ENCODE measurements at regions not wholly inside any gene's neighbourhood (a gene's known extent, or its start where the extent isn't known, plus 50 kb on each side); places are given as distances from the start of the nearest gene placed in this dataset.
A peak's percentile ranks its signal among the peaks of the same experiment; 100 is the strongest.

- Mint-ChIP-seq H3K9me3 (no peaks in the 10 kb centered on the region), H3K27ac (ENCODE audit: unreplicated experiment) (no peak overlapping the region)
These were observed 135.8 kb upstream of the NECTIN1 start for GRCh38 chr11:119864836-119865235.

DNA sequence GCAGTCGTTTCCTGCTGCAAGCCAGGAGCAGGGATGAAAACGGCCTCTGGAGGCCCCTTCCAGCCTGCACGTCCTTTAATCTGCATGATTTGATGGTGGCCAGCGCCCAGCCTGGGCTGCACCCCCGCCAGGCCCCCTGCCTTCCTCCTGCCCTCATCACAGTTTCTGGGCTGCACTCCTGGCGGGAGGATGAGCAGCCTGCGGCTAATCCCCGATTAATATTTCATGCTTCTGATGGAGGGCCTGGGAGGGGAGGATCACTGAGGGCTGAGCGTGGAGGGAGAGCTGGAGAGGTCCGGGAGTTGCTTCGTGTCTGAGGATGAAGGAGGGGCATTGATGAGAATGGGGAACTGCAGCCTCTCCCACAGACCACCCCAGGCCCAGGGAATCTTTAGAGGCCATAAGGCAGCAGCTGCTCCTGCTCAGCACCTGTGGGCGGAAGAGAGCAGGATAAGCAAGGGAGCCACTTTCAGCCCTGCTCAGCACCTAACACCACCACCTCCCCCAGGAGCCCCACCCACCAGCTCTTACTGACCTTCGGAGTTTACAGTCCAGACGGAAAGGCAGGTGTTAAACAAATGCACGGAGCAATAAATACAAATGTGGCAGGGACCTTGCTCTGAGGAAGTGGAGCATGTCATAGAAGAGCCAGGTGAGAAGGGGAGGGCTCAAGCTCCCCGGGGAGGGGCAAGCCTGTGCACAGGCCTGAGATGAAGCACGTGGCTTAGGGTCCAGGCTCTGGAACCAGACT lies 135.0 kb upstream of the NECTIN1 start:
- H3K27me3 Mint-ChIP-seq (ENCODE audit: low read depth), result peaks cover 28% of the 10 kb centered on the region
- peak overlapping the region; percentile 3 for H3K27ac Mint-ChIP-seq (ENCODE audit: unreplicated experiment)
- H3K9me3 Mint-ChIP-seq, result no peaks in the 10 kb centered on the region
- H3K4me1 Mint-ChIP-seq, result no peaks in the 10 kb centered on the region
- no peak overlapping the region for H3K4me3 Mint-ChIP-seq
- H3K36me3 Mint-ChIP-seq (ENCODE audit: low read depth), result no peaks in the 10 kb centered on the region
- TF ChIP-seq CTCF (conservative IDR thresholded peaks at IDR 0.05), result no peak
- no peak for DNase-seq (ENCODE audit: low read depth, low spot score)

More at GRCh38 chr11:119864836-119865235, 135.8 kb upstream of the NECTIN1 start:
- no peaks in the 10 kb centered on the region for H3K4me1 Mint-ChIP-seq
- no peak overlapping the region for H3K4me3 Mint-ChIP-seq
- peaks cover 28% of the 10 kb centered on the region for H3K27me3 Mint-ChIP-seq (ENCODE audit: low read depth)
- DNase-seq (ENCODE audit: low read depth, low spot score), result no peak
- H3K36me3 Mint-ChIP-seq (ENCODE audit: low read depth), result no peaks in the 10 kb centered on the region
- TF ChIP-seq CTCF (conservative IDR thresholded peaks at IDR 0.05), result no peak

DNA sequence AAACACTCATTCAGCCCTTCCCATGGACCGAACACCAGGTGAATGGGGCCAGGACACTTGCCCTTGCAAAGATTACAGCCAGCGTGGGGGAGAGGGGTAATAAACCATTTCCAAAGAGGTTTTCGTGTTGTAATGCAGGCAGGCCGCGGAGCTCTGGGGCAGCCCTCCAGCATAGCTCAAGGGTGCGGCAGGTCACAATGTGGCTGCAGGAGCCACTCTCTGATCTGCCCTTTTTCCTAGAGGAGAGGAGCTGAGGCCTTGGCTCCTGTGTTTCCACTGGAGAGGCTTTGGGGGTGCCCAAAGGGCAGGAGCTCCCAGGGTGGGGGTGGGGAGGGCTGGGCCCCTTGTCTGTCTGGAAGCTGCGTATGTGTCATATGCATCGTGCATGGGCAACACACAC lies 134.2 kb upstream of the NECTIN1 start:
- Mint-ChIP-seq H3K36me3 (ENCODE audit: low read depth) (no peaks in the 10 kb centered on the region), H3K9me3 (no peaks in the 10 kb centered on the region), H3K4me3 (no peak overlapping the region), H3K4me1 (no peaks in the 10 kb centered on the region), H3K27me3 (ENCODE audit: low read depth) (peaks cover 28% of the 10 kb centered on the region), H3K27ac (ENCODE audit: unreplicated experiment) (no peak overlapping the region)
- no peak for TF ChIP-seq CTCF (conservative IDR thresholded peaks at IDR 0.05)
- no peak for DNase-seq (ENCODE audit: low read depth, low spot score)

DNA sequence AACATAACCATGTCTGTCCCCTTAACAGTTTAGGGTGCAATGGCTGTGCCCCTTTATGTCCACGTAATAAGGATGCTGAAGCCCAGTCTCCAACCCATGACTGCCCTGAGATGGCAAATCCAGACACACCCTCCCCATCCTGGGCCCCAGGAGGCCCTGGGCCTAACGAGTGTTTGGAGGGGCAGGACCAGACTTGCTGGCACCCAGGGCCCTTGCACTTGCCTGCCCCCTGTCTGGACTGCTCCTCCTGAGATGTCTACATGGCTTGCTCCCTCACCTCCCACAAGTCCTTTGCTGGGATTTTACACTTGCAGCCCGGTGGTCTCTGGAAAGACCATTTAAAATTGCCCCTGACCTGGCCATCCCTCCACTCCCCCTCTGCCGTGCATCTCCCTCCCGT lies 132.2 kb upstream of the NECTIN1 start:
- no peak for TF ChIP-seq CTCF (conservative IDR thresholded peaks at IDR 0.05)
- peaks cover 24% of the 10 kb centered on the region for H3K27me3 Mint-ChIP-seq (ENCODE audit: low read depth)
- no peaks in the 10 kb centered on the region for H3K4me1 Mint-ChIP-seq
- no peak overlapping the region for H3K4me3 Mint-ChIP-seq
- H3K27ac Mint-ChIP-seq (ENCODE audit: unreplicated experiment), result no peak overlapping the region
- DNase-seq (ENCODE audit: low read depth, low spot score), result no peak
- no peaks in the 10 kb centered on the region for H3K9me3 Mint-ChIP-seq
- no peaks in the 10 kb centered on the region for H3K36me3 Mint-ChIP-seq (ENCODE audit: low read depth)

GRCh38 chr11:119860561-119861094 lies 131.6 kb upstream of the NECTIN1 start:
- no peak for TF ChIP-seq CTCF (conservative IDR thresholded peaks at IDR 0.05)
- H3K4me3 Mint-ChIP-seq, result no peak overlapping the region
- no peaks in the 10 kb centered on the region for H3K9me3 Mint-ChIP-seq
- DNase-seq (ENCODE audit: low read depth, low spot score), result no peak
- no peaks in the 10 kb centered on the region for H3K36me3 Mint-ChIP-seq (ENCODE audit: low read depth)
- H3K4me1 Mint-ChIP-seq, result no peaks in the 10 kb centered on the region
- H3K27me3 Mint-ChIP-seq (ENCODE audit: low read depth), result peaks cover 21% of the 10 kb centered on the region
- H3K27ac Mint-ChIP-seq (ENCODE audit: unreplicated experiment), result no peak overlapping the region
